SIG-M5 treated with dmso at 0.1 percent for 504 hours (cell line): ENCODE measurements at regions not wholly inside any gene's neighbourhood (a gene's known extent, or its start where the extent isn't known, plus 50 kb on each side); places are given as distances from the start of the nearest gene placed in this dataset.

Experiments
- DNase-seq: peaks from one replicate; lab custom pipeline; 2025; ENCODE audit not compliant: unreplicated experiment; lab: John Stamatoyannopoulos, UW

DNA sequence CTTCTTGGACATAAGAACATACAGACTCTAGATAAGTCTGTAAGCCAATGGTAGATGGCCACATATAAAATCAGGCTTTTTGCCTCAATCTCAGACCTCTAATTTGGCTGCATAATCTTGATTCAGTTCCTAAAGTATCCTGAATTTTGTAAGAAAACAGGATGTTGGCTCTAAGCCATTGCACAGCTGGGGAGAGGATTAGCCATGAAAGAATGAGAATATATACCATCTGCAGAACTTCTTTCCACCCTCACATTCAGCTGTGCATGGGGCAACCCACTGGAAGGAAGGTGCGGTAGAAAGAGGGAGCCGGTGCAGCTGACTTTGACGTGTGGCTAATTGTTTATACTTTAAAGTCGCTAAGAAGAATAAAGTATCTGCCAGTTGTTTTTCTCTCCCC, 1061.6 kb upstream of the FAM98A start:
- DNase-seq: no peak

DNA sequence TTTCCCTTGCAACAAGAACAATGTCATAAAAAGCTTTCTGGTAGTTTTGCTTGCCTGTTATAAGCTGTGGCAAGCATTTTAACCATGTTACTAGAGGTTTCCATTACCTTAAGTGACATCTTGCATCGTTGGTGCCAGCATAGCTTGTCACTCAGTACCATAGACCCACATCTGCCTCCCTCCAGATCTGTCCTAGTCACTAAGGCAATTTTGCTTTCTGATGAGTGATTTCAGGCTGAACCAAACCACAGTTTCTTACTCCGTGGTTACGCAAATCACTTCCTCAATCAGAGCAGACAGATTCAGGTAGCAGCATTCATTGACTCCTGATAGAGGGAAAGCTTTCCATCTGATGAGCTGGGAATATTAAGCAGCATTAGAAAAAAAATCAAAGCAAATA, 1057.5 kb upstream of the FAM98A start:
- DNase-seq: no peak

- DNase-seq: peak; percentile 13
Observed at GRCh38 chr2:34652636-34653035, 1053.5 kb upstream of the FAM98A start.

- DNase-seq: no peak
Observed at GRCh38 chr2:34646901-34647300, 1047.8 kb upstream of the FAM98A start.

DNA sequence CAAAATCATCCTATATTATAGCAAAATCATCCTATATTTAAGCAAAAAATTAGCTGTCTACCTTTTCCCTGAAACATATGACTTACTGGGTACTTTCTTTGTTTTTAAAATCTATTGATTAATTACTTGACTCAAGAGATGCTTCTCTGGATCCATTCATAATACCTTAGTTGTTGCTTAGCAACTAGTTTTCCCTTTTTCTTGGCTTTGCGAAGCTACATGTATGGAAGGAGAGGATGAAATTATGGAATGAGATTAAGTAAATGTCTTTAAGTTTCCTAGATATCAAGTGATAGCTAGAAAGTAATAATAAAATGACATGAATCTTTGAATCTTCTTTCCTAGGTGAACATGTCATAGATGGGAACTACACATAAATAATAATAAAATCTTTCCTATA, 1033.2 kb upstream of the FAM98A start:
- no peak for DNase-seq

DNA sequence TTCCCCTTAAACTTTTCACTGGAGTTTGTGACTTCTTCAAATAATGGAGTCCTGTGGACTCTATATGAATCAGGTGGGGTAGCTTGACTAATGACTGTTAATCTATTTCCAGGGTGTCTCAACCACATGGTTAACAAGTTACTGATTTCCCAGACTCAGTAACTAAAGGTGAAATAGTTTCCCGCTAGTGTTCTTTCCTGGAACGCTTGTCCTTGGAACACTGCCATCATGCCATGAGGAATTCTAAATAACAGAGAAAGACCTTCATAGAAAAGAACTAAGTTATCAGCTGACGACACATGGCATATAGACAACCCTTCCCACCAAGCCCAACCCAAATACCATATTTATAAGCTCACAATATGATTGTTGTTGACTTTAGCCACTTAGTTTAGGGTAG, 1027.9 kb upstream of the FAM98A start:
- no peak for DNase-seq

DNA sequence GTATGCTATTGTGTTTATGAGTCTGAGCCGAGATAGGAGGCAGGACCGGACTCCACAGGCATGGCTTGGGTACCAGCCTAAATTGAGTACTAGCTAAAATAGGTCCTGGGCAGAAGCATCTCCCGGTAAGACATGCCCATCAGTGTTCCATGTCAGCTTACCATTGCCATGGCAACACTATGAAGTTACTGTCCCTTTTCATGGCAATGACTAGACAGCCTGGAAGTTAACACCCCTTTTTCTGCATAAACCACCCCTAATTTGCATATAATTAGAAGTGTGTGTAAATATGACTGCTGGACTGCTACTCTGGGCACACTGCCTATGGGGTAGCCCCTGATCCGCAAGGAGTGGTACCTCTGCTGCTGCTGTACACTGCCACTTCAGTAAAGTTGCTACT, 1005.1 kb upstream of the FAM98A start:
- DNase-seq: no peak

DNA sequence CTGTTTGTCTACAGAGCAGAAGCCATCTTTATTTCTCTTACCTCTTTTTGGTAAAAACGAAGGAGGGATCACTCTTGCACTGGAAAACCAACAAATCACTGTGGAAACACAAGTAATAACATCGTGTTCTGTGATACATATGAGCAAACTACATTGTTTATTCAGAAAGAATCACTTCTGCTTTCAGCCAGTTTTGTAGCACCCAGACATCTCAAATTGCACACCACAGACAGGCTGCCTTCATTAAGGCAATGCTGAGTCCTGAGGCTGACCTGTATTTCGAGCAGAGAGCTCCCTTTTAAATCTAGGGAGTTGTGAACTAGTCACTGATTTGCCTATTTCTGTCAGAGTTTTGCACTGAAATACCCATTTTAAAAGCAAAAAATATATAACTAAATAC, 1003.2 kb upstream of the FAM98A start:
- DNase-seq: no peak

- DNase-seq: no peak
Observed at GRCh38 chr2:34601561-34601960, 1002.5 kb upstream of the FAM98A start.

DNA sequence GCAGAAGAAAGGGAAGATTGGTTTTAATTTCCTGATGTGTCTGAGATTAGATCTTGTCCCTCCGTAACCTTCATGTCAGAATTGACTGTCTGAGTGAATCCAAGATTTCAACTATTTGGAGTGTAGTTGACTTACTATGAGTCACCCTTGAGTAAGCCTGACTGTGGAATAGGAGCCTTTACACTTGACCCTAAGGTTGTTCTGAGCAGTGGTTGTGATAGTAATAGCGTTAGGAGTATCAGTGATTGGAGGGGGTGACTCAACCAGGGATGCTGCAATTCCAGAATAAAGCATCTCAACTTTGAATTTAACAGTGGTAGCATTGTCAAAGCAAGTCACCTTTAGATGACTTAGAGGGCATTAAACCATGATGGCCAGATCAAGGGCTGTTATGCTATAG, 979.5 kb upstream of the FAM98A start:
- DNase-seq: no peak

DNA sequence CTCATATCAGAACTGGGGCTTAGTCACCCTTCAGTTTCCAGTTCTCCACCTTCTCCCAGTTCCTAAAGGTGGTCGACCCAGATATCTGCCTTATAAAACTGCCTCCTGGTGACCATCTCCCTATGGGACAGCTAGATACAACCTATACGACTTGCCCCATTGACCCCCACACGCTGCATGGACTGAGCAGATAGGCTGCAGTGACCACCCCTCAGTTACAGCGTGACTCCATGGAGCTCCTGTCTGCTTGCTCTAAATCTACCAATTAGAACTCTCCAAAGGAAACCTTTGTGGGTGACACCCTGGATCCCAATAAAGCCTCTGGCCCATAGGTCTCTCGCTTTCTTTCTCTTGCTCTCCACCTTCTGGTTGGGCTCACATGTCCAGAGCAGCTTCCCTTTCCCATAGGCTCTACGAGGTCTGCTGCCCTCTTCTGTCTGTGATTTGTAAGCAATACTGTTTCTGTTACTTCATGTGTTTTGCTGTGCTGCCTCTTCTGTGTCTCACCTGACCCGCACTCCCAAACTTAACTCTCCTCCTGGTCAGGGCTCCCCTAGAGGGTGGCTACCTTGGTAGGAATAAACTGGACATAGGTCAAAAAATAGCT, 971.3 kb upstream of the FAM98A start:
- peak; percentile 55 for DNase-seq

- no peak for DNase-seq
Observed at GRCh38 chr2:34567128-34567527, 968.0 kb upstream of the FAM98A start.

GRCh38 chr2:34552337-34552736, 953.2 kb upstream of the FAM98A start:
- no peak for DNase-seq

DNA sequence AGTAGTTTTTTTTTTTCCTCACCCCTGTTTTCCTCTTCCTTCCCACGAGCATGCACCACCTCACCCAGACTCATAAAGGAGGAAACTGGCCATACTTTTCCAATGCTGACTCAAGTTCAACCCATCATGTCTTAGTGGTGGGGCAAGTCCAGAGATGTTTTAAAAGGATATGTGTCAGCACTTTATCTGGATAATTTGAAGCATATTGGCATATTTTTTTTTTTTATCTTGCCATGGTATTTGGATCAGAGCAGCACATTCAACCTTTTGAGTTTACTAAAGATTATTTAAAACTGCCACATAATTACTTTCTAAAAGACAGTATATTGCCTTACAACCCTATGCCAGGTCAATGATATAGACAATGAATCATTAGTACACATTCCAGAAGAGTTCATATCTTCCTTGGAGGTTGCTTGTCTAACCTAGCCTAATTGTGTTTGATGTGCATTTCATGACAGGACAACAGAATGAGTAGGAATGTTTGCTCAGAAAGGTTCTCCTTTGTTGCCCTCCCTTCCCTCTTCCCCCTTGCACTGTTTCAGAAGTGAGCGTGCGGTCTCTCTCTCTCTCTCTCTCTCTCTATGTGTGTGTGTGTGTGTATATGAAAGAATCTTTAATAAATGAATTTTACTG, 950.7 kb upstream of the FAM98A start:
- no peak for DNase-seq

GRCh38 chr2:34547900-34548299, 948.8 kb upstream of the FAM98A start:
- DNase-seq: no peak

- no peak for DNase-seq
Observed at GRCh38 chr2:34547340-34547739, 948.2 kb upstream of the FAM98A start.

GRCh38 chr2:34545486-34546136, 946.5 kb upstream of the FAM98A start:
- DNase-seq: no peak

- no peak for DNase-seq
Observed at GRCh38 chr2:34534761-34535160, 935.7 kb upstream of the FAM98A start.

GRCh38 chr2:34534341-34534740, 935.2 kb upstream of the FAM98A start:
- DNase-seq: no peak

GRCh38 chr2:34533585-34534183, 934.6 kb upstream of the FAM98A start:
- no peak for DNase-seq

DNA sequence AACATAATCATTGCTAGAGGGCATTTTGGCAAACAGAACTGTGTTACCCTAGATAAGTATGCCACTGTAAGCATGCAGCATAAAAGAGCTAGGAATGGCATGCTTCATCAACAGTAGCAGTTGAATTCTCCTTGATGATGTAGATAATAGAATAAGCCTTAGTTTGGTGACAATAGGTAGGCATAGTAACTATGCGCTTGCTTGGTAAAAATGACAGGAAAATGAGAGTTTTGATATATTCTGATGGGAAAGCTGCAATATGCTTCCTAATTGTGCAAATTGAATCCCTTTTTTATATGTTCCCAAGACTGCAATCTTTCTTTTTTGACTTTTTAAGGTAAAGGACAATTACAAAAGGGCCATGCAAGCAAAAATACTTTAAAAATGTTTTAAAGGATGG, 930.9 kb upstream of the FAM98A start:
- DNase-seq: no peak

DNA sequence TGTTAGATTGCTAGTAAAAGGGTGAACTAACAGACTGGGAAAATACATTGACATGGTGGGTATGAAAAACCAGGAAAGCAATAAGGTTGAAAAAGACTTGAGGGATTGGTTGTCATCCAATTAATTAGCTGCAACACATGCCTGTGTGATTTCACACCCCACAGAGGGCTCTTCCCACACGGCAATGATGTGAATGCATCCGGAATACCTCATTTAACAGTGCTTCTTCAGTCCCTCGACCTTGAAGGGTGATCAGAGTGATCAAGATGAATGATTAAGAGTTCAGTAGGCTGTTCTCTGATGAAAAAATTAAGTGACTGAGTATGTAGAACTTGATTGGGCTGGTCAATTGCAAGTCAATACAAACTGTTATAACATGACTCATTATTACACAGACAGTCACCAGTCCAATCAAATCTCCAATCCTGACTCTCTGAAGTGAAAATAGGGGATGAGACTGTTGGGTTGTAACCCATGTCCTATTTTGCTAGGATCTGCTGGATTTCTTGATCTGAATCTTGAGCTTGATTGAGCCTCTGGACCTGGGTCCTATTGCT, 924.9 kb upstream of the FAM98A start:
- no peak for DNase-seq
